ENCODE measurements at regions not wholly inside any gene's neighbourhood (a gene's known extent, or its start where the extent isn't known, plus 50 kb on each side); places are given as distances from the start of the nearest gene placed in this dataset.

DNA sequence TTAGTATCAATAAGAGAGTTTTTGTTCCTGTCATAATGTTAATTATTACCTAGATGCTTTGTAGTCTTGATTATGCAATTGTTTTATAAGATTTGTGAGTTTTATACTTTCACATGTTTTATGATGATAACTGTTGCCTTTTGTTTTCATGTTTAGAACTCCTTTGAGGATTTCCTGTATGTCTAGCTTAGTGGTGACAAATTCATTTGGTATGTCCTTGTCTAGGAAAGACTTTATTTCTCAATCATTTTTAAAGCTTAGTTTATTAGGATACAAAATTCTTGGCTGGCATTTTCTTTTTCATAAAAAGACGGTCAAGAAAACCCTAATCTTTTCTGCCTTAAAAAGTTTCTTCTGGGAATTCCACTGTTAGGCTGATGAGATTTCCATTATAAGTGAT lies 849.9 kb upstream of the EYS start:
- TF ChIP-seq, protein P1, sequence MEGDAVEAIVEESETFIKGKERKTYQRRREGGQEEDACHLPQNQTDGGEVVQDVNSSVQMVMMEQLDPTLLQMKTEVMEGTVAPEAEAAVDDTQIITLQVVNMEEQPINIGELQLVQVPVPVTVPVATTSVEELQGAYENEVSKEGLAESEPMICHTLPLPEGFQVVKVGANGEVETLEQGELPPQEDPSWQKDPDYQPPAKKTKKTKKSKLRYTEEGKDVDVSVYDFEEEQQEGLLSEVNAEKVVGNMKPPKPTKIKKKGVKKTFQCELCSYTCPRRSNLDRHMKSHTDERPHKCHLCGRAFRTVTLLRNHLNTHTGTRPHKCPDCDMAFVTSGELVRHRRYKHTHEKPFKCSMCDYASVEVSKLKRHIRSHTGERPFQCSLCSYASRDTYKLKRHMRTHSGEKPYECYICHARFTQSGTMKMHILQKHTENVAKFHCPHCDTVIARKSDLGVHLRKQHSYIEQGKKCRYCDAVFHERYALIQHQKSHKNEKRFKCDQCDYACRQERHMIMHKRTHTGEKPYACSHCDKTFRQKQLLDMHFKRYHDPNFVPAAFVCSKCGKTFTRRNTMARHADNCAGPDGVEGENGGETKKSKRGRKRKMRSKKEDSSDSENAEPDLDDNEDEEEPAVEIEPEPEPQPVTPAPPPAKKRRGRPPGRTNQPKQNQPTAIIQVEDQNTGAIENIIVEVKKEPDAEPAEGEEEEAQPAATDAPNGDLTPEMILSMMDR (IDR thresholded peaks at IDR 0.05; ENCODE audit: borderline replicate concordance, extremely low read depth, low read length, poor library complexity, severe bottlenecking): no peak
- TF ChIP-seq EZH2 (IDR thresholded peaks at IDR 0.05; ENCODE audit: borderline replicate concordance, low read depth, low read length, severe bottlenecking): no peak
